HepG2 (cell line): ENCODE measurements at regions not wholly inside any gene's neighbourhood (a gene's known extent, or its start where the extent isn't known, plus 50 kb on each side); places are given as distances from the start of the nearest gene placed in this dataset.

Experiments used
- ATAC-seq: fragments of 200-7000 bp; cut with Tn5 transposase; 3 replicates; pipeline ENCODE4 v1.9.1; 2020; ENCODE audit warnings: mild to moderate bottlenecking, moderate library complexity
- BruUV-seq: library from RNA; stranded (reverse); fragments of 400-500 nt; replicated peaks from 2 replicates; lab custom pipeline; 2021; lab: Mats Ljungman, UMichigan
- CTCF ChIA-PET: fragments of 300-600 bp; formaldehyde crosslinking; extraction: SDS; loops from one replicate; lab custom pipeline; 2021; ENCODE audit warnings: low total read pairs, inconsistent platforms, low intra/inter-chr PET ratio; lab: Yijun Ruan, JAX
- POLR2A ChIA-PET: fragments of 350-600 bp; sonication (Branson Sonifier 250); formaldehyde crosslinking; loops from one replicate; lab custom pipeline; 2020; ENCODE audit warnings: antibody characterized with exemption, inconsistent platforms; lab: Yijun Ruan, JAX
- DNase-seq: peaks from one replicate; pipeline ENCODE4 v3.0.0-alpha.2; 2015; ENCODE audit warnings: low spot score
- FAIRE-seq: peaks from 3 replicates; lab custom pipeline; 2011; peaks lifted over from hg19 to GRCh38; lab: Jason Lieb, UNC
- H2AFZ ChIP-seq: one replicate; pipeline ENCODE4 v1.6.1; 2011; ENCODE audit warnings: low read length, inconsistent platforms
- H3K27ac ChIP-seq: fragments of 300-600 bp; 3 replicates; pipeline ENCODE4 v1.8.0; 2011; ENCODE audit warnings: mixed run types, mild to moderate bottlenecking, mixed read lengths, low read length, inconsistent platforms; ENCODE audit not compliant: insufficient read depth; ENCODE audit errors: extremely low read length
- H3K27me3 ChIP-seq, 2 experiments: fragments of 200-600 bp in 1 of 2; 2 replicates in 1 of 2; 3 replicates in 1 of 2; pipeline versions ENCODE4 v1.6.0 to v1.8.0; 2011; ENCODE audit warnings: low read length in 2 of 2, mild to moderate bottlenecking in 2 of 2, moderate library complexity in 2 of 2, inconsistent platforms in 1 of 2; ENCODE audit not compliant: insufficient read depth in 2 of 2, control insufficient read depth in 1 of 2
- H3K36me3 ChIP-seq, 2 experiments: fragments of 200-600 bp in 1 of 2; replicated peaks in 1 of 2; 2 replicates in 1 of 2; 3 replicates in 1 of 2; pipeline versions ENCODE4 v1.5.1 to v1.8.0; 2011; ENCODE audit warnings: low read length in 2 of 2, inconsistent platforms in 1 of 2; ENCODE audit not compliant: insufficient read depth in 2 of 2, control insufficient read depth in 1 of 2
- H3K4me1 ChIP-seq: 2 replicates; pipeline ENCODE4 v1.5.1; 2012; ENCODE audit warnings: low read length, inconsistent platforms; ENCODE audit not compliant: insufficient read depth
- H3K4me2 ChIP-seq: 2 replicates; pipeline ENCODE4 v1.6.0; 2011; ENCODE audit warnings: low read depth, low read length, inconsistent platforms
- H3K4me3 ChIP-seq, 3 experiments: fragments of 200-600 bp in 1 of 3; sonication (generic), shearing (Covaris generic) in 1 of 3; replicated peaks in 1 of 3; 2 replicates each; pipeline ENCODE4 v1.5.1; 2011 to 2016; ENCODE audit warnings: low read length in 3 of 3, inconsistent platforms in 2 of 3, low read depth in 2 of 3, mild to moderate bottlenecking in 2 of 3, control low read depth in 1 of 3, mixed read lengths in 1 of 3; ENCODE audit not compliant: insufficient read depth in 1 of 3
- H3K79me2 ChIP-seq: one replicate; pipeline ENCODE4 v1.6.1; 2011; ENCODE audit warnings: low read length, inconsistent platforms; ENCODE audit not compliant: insufficient read depth
- H3K9ac ChIP-seq: 2 replicates; pipeline ENCODE4 v1.6.0; 2011; ENCODE audit warnings: mild to moderate bottlenecking, low read depth, low read length, inconsistent platforms; ENCODE audit not compliant: insufficient read depth
- H3K9me3 ChIP-seq: 2 replicates; pipeline ENCODE4 v1.5.1; 2012; ENCODE audit warnings: mild to moderate bottlenecking, low read length
- H4K20me1 ChIP-seq: 2 replicates; pipeline ENCODE4 v1.6.0; 2011; ENCODE audit warnings: inconsistent platforms, mild to moderate bottlenecking, low read length, moderate library complexity; ENCODE audit not compliant: insufficient read depth
- ATF7-NPFF ChIP-seq: sonication (generic); formaldehyde crosslinking; IDR thresholded peaks from 2 replicates; pipeline ENCODE4 v1.8.1; 2023; ENCODE audit warnings: mild to moderate bottlenecking, low read depth, missing genetic modification reagents, moderate library complexity
- HNF4A ChIP-seq: sonication (generic); formaldehyde crosslinking; IDR thresholded peaks from 2 replicates; pipeline ENCODE4 v1.4.0; 2020; ENCODE audit warnings: missing genetic modification reagents
- LCORL ChIP-seq, 2 experiments: fragments of 450-650 bp in 1 of 2; sonication (generic) in 1 of 2; formaldehyde crosslinking in 1 of 2; IDR thresholded peaks; 2 replicates each; pipeline versions ENCODE4 v1.5.0 to v1.6.1; 2017 to 2020; ENCODE audit warnings: antibody characterized with exemption in 1 of 2, missing genetic modification reagents in 1 of 2
- MATR3 ChIP-seq: sonication (generic); formaldehyde crosslinking; IDR thresholded peaks from 2 replicates; pipeline ENCODE4 v1.4.0; 2020; ENCODE audit warnings: missing genetic modification reagents
- MIXL1 ChIP-seq: IDR thresholded peaks from 2 replicates; pipeline ENCODE4 v1.6.1; 2016
- RCOR2 ChIP-seq: IDR thresholded peaks from 2 replicates; pipeline ENCODE4 v1.6.1; 2016; ENCODE audit warnings: missing biosample characterization, missing genetic modification reagents
- SKI ChIP-seq: fragments of 450-650 bp; IDR thresholded peaks from one replicate; pipeline ENCODE4 v1.6.1; 2018; ENCODE audit warnings: mild to moderate bottlenecking; ENCODE audit not compliant: partially characterized antibody
- TEAD2 ChIP-seq: sonication (generic); formaldehyde crosslinking; IDR thresholded peaks from 2 replicates; pipeline ENCODE4 v1.9.0; 2021; ENCODE audit warnings: missing genetic modification reagents
- UBTF ChIP-seq: sonication (generic); formaldehyde crosslinking; IDR thresholded peaks from 2 replicates; pipeline ENCODE4 v1.4.0; 2020; ENCODE audit warnings: mild to moderate bottlenecking, missing genetic modification reagents
- YY1 ChIP-seq: IDR thresholded peaks from 2 replicates; pipeline ENCODE4 v1.6.1; 2011; ENCODE audit warnings: low read length, low read depth, moderate library complexity, mild to moderate bottlenecking; ENCODE audit not compliant: insufficient read depth, insufficient replicate concordance
- ZFY ChIP-seq: sonication (generic); formaldehyde crosslinking; IDR thresholded peaks from 2 replicates; pipeline ENCODE4 v1.4.0; 2020; ENCODE audit warnings: missing genetic modification reagents
- ZGPAT ChIP-seq: IDR thresholded peaks from 2 replicates; pipeline ENCODE4 v1.6.1; 2016; ENCODE audit warnings: mild to moderate bottlenecking
- ZMAT3 ChIP-seq: sonication (generic); formaldehyde crosslinking; conservative IDR thresholded peaks from 2 replicates; pipeline ENCODE4 v1.7.0; 2021; ENCODE audit warnings: missing genetic modification reagents
- ZNF230 ChIP-seq: sonication (generic); formaldehyde crosslinking; IDR thresholded peaks from 2 replicates; pipeline ENCODE4 v1.4.0; 2020; ENCODE audit warnings: mild to moderate bottlenecking, missing genetic modification reagents
- ZNF512 ChIP-seq: sonication (generic); formaldehyde crosslinking; IDR thresholded peaks from 2 replicates; pipeline ENCODE4 v1.4.0; 2020; ENCODE audit warnings: mild to moderate bottlenecking, missing genetic modification reagents
- ZNF570 ChIP-seq: sonication (generic); formaldehyde crosslinking; IDR thresholded peaks from 2 replicates; pipeline ENCODE4 v1.4.0; 2020; ENCODE audit warnings: mild to moderate bottlenecking, missing genetic modification reagents, borderline replicate concordance
- ZNF775 ChIP-seq: sonication (generic); formaldehyde crosslinking; IDR thresholded peaks from 2 replicates; pipeline ENCODE4 v1.4.0; 2020; ENCODE audit warnings: missing genetic modification reagents, mild to moderate bottlenecking, moderate library complexity, borderline replicate concordance
- WGBS: methylation state at CpG from one replicate; pipeline ENCODE4 v1.1.6; 2017; ENCODE audit warnings: low lambda C conversion rate; 5-methylcytosine and 5-hydroxymethylcytosine counted together
- in situ Hi-C: cut with HindIII; loops from 2 replicates; pipeline ENCODE4 v1.10.0; 2017; ENCODE audit warnings: low pct_unique_long_range_greater_than_20kb; ENCODE audit not compliant: extremely low pct_ligation_motif_present
- intact Hi-C: fragments of 100-400 bp; cut with micrococcal nuclease; formaldehyde crosslinking; loops from one replicate; pipeline ENCODE4 v1.10.0; 2022; ENCODE audit not compliant: unreplicated experiment

- CTCF ChIA-PET = no interaction called here
- H3K27ac ChIP-seq = no peak overlapping the region
- in situ Hi-C loops = no loop called here
- no peak overlapping the region for H3K4me2 ChIP-seq
- no peaks in the 10 kb centered on the region for H3K36me3 ChIP-seq
- no peak for ATAC-seq
- no peak for TF ChIP-seq RCOR2 (CRISPR knock-in tag)
- TF ChIP-seq ZNF570 (CRISPR knock-in tag) = no peak
- no peak for TF ChIP-seq SKI
- no peak for TF ChIP-seq HNF4A (CRISPR knock-in tag)
- no peak for TF ChIP-seq YY1
- TF ChIP-seq ZMAT3 = no peak
- TF ChIP-seq UBTF (CRISPR knock-in tag) = no peak
- no peak for TF ChIP-seq ZNF230 (CRISPR knock-in tag)
- no peak for TF ChIP-seq ZNF775 (CRISPR knock-in tag)
- TF ChIP-seq TEAD2 (CRISPR knock-in tag) = no peak
- no peak for TF ChIP-seq MATR3 (CRISPR knock-in tag)
- TF ChIP-seq ZGPAT (CRISPR knock-in tag) = no peak
- TF ChIP-seq ZFY = no peak
- no peak for TF ChIP-seq ATF7-NPFF (CRISPR knock-in tag)
- TF ChIP-seq MIXL1 (CRISPR knock-in tag) = no peak
- no peak for TF ChIP-seq ZNF512 (CRISPR knock-in tag)
- no peak for TF ChIP-seq LCORL (IDR thresholded peaks at IDR 0.05)
- TF ChIP-seq LCORL (CRISPR knock-in tag; IDR thresholded peaks at IDR 0.05) = no peak
- TF ChIP-seq, all 625 proteins: peak for 0
- POLR2A ChIA-PET = no interaction called here
- Histone ChIP-seq H3K4me3 (no peak overlapping the region), H3K27me3 (no peaks in the 10 kb centered on the region; a peak in 1 of 5 replicates), H2AFZ (no peak overlapping the region), H3K9me3 (no peaks in the 10 kb centered on the region), H3K9ac (no peak overlapping the region), H3K4me1 (no peaks in the 10 kb centered on the region), H4K20me1 (no peaks in the 10 kb centered on the region), H3K79me2 (no peaks in the 10 kb centered on the region)
- FAIRE-seq = no peak
- DNase-seq = no peak
- WGBS = 3% methylated on average over 4 of the region's 4 CpGs
- no TSS peak for BruUV-seq
- intact Hi-C loops = no loop called here
Measured at GRCh38 chr11:24437123-24437522, 59.7 kb upstream of the LUZP2 start.
